HG02763 (cell line): ENCODE measurements at regions not wholly inside any gene's neighbourhood (a gene's known extent, or its start where the extent isn't known, plus 50 kb on each side); places are given as distances from the start of the nearest gene placed in this dataset.

Experiments used
- ATAC-seq: cut with Tn5 transposase; IDR thresholded peaks from one replicate; pipeline ENCODE4 v1.9.1; 2021; ENCODE audit warnings: mild to moderate bottlenecking, moderate library complexity; ENCODE audit not compliant: unreplicated experiment

- ATAC-seq, result no peak
Measured at GRCh38 chr18:55064073-55064472, 104.8 kb upstream of the CCDC68 start.

GRCh38 chr18:55054021-55054990 lies 95.0 kb upstream of the CCDC68 start:
- no peak for ATAC-seq

GRCh38 chr18:55048892-55049291 lies 89.6 kb upstream of the CCDC68 start:
- ATAC-seq, result no peak

GRCh38 chr18:55047546-55047945 lies 88.3 kb upstream of the CCDC68 start:
- ATAC-seq, result no peak

GRCh38 chr18:55041366-55041765 lies 82.1 kb upstream of the CCDC68 start:
- no peak for ATAC-seq

GRCh38 chr18:55038162-55038561 lies 78.9 kb upstream of the CCDC68 start:
- ATAC-seq, result no peak

GRCh38 chr18:55034742-55035141 lies 75.5 kb upstream of the CCDC68 start:
- ATAC-seq, result no peak

GRCh38 chr18:55031979-55032378 lies 72.7 kb upstream of the CCDC68 start:
- ATAC-seq, result no peak

GRCh38 chr18:55031576-55031975 lies 72.3 kb upstream of the CCDC68 start:
- no peak for ATAC-seq

GRCh38 chr18:55031164-55031563 lies 71.9 kb upstream of the CCDC68 start:
- no peak for ATAC-seq

- no peak for ATAC-seq
Measured at GRCh38 chr18:55024564-55024963, 65.3 kb upstream of the CCDC68 start.

- ATAC-seq, result no peak
Measured at GRCh38 chr18:55018602-55019001, 59.3 kb upstream of the CCDC68 start.

GRCh38 chr18:55014095-55014494 lies 54.8 kb upstream of the CCDC68 start:
- ATAC-seq, result no peak

GRCh38 chr18:55013685-55014084 lies 54.4 kb upstream of the CCDC68 start:
- no peak for ATAC-seq

- ATAC-seq, result no peak
Measured at GRCh38 chr18:55013086-55013485, 53.8 kb upstream of the CCDC68 start.

- ATAC-seq, result no peak
Measured at GRCh38 chr18:55012008-55012407, 52.7 kb upstream of the CCDC68 start.
